KG1 (cell line): ENCODE measurements at regions not wholly inside any gene's neighbourhood (a gene's known extent, or its start where the extent isn't known, plus 50 kb on each side); places are given as distances from the start of the nearest gene placed in this dataset.

Source experiments
- DNase-seq: peaks from one replicate; lab custom pipeline; 2025; lab: John Stamatoyannopoulos, UW

- DNase-seq, result no peak
Observed at GRCh38 chr10:46227936-46228562, 58.7 kb upstream of the ANTXRL start.

- peak; percentile 51 for DNase-seq
Observed at GRCh38 chr10:46228563-46229071, 58.2 kb upstream of the ANTXRL start.

GRCh38 chr10:46229144-46229563 lies 57.6 kb upstream of the ANTXRL start:
- DNase-seq, result peak; percentile 33

DNA sequence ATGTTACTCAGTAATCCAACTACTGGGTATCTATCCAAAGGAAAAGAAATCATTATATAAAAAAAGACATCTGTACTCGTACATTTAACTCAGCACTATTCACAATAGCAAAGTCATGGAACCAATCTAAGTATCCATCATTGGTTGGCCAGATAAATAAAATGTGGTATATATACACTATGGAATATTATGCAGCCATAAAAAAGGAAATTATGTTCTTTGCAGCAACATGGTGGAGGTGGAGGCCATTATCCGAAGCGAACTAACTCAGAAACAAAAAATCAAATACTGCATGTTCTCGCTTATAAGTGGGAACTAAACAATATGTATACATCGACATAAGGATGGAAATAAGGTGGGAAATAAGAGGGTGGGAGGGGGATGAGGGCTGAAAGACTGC lies 56.2 kb upstream of the ANTXRL start:
- DNase-seq, result no peak

DNA sequence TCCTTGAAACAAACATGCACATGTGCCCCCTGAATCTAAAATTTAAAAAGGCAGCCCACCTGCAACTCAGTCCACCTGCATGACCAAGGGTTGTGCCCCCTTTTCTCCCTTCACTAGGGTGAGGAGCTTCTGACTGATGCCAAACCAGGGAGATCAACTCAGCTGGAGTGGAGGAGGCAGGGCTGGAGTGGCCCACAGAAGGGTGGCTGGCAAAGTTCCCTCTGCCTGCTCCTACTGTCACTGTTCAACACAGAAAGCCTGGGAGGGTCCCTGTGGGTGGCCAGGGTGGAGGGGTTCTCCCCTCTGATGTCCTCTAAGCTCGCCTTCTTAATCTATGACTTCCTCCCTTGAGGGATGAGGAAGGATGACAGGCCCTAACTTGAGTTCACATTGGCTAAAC lies 55.7 kb upstream of the ANTXRL start:
- DNase-seq, result no peak

GRCh38 chr10:46232084-46232483 lies 54.7 kb upstream of the ANTXRL start:
- DNase-seq, result no peak

DNA sequence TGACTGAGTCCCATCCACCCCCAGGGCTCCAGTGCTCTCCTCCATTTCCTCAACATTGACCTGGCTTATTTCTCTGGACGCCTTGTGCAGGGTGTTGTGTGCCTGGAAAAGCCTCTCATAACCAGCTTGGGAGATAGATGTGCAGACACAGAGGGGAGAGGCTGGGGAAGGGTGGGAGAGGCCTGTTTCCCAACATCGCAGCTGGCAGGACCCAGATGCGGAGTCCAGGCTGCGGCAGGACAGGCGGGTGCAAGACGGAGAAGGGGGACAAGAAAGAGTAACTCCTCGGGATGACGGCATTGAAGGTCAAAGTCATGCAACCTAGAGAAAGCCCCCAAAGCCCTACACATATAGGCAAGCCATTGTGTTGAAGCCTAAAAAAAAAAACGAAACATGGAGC lies 54.1 kb upstream of the ANTXRL start:
- no peak for DNase-seq

GRCh38 chr10:46233181-46233580 lies 53.6 kb upstream of the ANTXRL start:
- DNase-seq, result no peak

DNA sequence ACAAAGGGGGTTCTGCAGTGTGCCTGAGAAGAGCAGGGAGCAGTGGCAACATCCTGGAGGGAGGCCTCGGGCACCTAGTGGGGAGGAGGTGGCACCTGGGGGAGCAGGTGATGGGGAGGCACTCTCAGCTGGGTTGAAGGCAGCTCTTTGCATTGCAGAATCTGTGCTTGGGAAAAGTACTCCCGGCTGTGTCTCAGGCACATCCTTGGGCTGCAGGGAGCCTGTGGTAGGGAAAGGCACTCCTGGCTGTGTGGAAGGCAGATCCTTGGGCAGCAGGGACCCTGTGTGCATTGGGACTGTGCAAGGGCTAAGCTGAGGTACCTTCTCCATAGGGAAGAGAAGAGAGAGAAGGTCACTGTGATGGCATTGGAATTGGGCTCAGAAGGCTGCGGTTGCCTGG lies 52.8 kb upstream of the ANTXRL start:
- DNase-seq, result no peak

- DNase-seq, result no peak
Observed at GRCh38 chr10:46234431-46235060, 52.3 kb upstream of the ANTXRL start.

- no peak for DNase-seq
Observed at GRCh38 chr10:46235705-46236545, 50.9 kb upstream of the ANTXRL start.

DNA sequence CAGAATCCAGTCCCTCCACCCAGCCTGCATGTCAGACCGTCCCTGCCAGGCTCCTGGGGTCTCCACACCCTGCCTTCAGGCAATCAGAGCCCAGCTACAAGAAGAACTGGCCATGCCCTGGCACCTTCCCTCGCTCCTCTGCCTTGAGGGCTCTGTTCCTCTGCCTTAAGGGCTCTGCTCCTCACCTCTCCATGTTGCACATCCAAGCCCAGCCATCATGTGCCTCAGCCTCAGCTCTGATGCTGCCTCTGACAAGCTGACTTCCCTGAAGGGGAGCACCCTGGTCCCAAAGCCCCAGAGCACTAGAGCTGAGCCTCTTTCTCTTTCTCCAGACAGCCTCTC lies 50.3 kb upstream of the ANTXRL start:
- DNase-seq, result no peak

DNA sequence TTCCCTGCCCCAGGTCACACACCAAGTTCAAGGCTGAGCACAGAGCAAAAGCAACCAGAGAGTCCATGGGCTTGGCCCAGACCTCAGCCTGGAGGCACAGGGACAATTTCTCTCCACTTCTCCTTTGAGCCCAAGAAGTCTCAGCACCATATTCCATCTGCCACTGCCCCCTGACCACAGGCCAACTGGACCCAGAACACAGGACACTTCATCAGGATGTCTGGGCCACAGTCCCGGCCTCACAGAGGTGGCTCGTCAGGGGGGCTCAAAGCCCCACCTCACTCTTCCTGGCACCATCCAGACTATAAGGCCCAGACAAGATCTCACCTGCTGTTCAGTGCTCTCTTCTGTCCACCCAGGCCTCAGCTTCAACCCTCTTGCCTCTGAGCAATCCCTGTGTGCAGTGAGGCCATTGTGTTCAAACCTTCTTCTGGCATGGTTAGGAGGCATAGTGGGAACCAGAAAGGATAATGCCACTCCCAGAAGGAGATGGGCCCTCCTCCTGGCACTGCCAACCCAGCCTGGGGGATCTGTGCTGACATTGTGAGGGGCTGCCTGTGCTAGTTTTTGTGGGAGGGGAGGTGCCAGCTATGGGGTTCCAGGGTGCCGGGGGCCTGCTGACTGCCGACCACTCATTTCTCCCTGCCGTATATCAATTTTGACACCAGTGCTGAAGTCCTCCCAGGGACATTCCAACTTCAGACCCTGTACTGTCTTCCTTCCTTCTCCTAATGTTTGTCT lies 49.7 kb upstream of the ANTXRL start:
- no peak for DNase-seq
